PFSK-1 (cell line): ENCODE measurements at regions not wholly inside any gene's neighbourhood (a gene's known extent, or its start where the extent isn't known, plus 50 kb on each side); places are given as distances from the start of the nearest gene placed in this dataset.

ENCODE experiments used
- FOXP2 ChIP-seq: optimal IDR thresholded peaks from 2 replicates; pipeline ENCODE3; 2011; ENCODE audit warnings: borderline replicate concordance, control low read depth, inconsistent platforms; ENCODE audit not compliant: insufficient read depth; ENCODE audit errors: extremely low read length, extremely low read depth
- POLR2AphosphoS5 ChIP-seq: IDR thresholded peaks from 2 replicates; pipeline ENCODE4 v1.6.1; 2012; ENCODE audit warnings: low read depth, mild to moderate bottlenecking, control low read depth, low read length, moderate library complexity
- REST ChIP-seq, 2 experiments: IDR thresholded peaks; 2 replicates each; pipeline versions ENCODE4 v1.6.1 to v1.8.0; 2011 to 2012; ENCODE audit warnings: low read depth in 2 of 2, low read length in 2 of 2, control low read depth in 1 of 2, inconsistent platforms in 1 of 2, mild to moderate bottlenecking in 1 of 2, moderate library complexity in 1 of 2; ENCODE audit not compliant: insufficient read depth in 1 of 2
- SIN3A ChIP-seq: IDR thresholded peaks from 2 replicates; pipeline ENCODE4 v1.6.1; 2012; ENCODE audit warnings: mild to moderate bottlenecking, low read length, moderate library complexity, borderline replicate concordance; ENCODE audit not compliant: insufficient read depth
- TAF1 ChIP-seq: IDR thresholded peaks from 2 replicates; pipeline ENCODE4 v1.6.1; 2012; ENCODE audit warnings: low read length, control low read depth, borderline replicate concordance; ENCODE audit not compliant: insufficient read depth

DNA sequence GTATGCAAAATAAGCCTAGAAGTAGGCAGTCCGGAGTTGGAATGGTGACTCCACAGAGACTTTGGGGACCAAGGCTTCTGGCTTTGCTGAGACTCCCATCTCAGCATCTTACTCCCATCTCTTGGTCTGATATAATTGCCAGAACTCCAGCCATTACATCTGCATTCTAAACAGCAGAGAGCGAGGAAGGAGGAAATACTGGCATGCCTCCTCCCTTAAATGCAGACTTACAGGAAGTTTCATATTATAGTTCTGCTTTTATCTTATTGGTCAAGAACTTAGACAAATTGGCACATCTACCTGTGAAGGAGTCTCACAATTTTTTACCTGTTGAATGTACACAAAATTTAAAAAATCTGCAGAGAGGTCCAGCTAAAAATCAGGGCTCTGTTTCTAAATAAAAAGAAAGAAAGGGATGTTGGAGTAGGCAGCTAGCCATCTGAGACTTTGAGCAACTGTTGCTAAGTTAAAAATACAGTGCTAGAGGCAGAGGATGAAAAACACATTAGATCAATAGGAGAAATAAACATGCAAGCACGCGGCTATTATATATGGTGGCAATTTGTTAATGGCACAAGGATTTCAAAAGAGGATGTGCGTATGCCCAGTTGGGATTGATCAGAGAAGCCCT lies 209.9 kb upstream of the HMGA2 start:
- no peak for TF ChIP-seq POLR2AphosphoS5
- TF ChIP-seq SIN3A, result no peak
- no peak for TF ChIP-seq REST (IDR thresholded peaks at IDR 0.05; ENCODE audit: insufficient read depth in 1 of 2, low read depth in 2 of 2, low read length in 2 of 2)
- TF ChIP-seq TAF1, result no peak
- no peak for TF ChIP-seq FOXP2
